ENCODE measurements at regions not wholly inside any gene's neighbourhood (a gene's known extent, or its start where the extent isn't known, plus 50 kb on each side); places are given as distances from the start of the nearest gene placed in this dataset.

- TF ChIP-seq POLR2AphosphoS5 (IDR thresholded peaks at IDR 0.05; ENCODE audit: low read depth, low read length) (no peak), TAF1 (IDR thresholded peaks at IDR 0.05; ENCODE audit: borderline replicate concordance, low read depth, low read length) (no peak), POLR2A (IDR thresholded peaks at IDR 0.05; ENCODE audit: low read depth, low read length) (no peak)
These were observed 210.0 kb upstream of the PRDM1 start for GRCh38 chr6:105875974-105876640.

Measured in GM12892 (cell line).